ENCODE measurements at regions not wholly inside any gene's neighbourhood (a gene's known extent, or its start where the extent isn't known, plus 50 kb on each side); places are given as distances from the start of the nearest gene placed in this dataset.

GRCh38 chr15:66906668-66907614 is 158.5 kb upstream of the SMAD3 start:
- no peak for DNase-seq

- DNase-seq: no peak
Measured at GRCh38 chr15:66907826-66908743, 157.3 kb upstream of the SMAD3 start.

GRCh38 chr15:66908744-66909095 is 156.7 kb upstream of the SMAD3 start:
- no peak for DNase-seq

GRCh38 chr15:66909381-66909890 is 156.0 kb upstream of the SMAD3 start:
- DNase-seq: no peak

GRCh38 chr15:66911131-66911700 is 154.2 kb upstream of the SMAD3 start:
- DNase-seq: no peak

GRCh38 chr15:66912001-66912400 is 153.4 kb upstream of the SMAD3 start:
- no peak for DNase-seq

DNA sequence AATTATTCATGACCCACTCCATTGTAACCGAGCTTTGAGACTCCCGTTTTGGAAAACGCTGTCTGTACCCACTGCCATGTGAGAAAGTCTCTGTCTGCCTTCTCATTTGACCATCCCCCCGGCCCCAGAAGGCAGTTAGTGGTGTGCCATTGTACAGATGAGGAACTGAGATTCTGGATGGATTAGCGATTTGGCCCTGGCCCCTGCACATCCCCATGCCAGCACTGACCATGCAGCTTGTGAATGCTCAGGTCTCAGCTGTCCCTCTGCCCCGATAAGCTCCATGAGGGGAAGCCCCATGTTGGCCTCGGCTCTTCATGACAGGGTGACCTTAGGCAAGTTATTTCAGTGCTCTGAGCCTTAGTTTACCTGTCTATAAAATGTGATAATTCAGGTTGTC is 153.0 kb upstream of the SMAD3 start:
- no peak for DNase-seq

- no peak for DNase-seq
Measured at GRCh38 chr15:66917904-66918448, 147.4 kb upstream of the SMAD3 start.

GRCh38 chr15:66919421-66919820 is 146.0 kb upstream of the SMAD3 start:
- no peak for DNase-seq

DNA sequence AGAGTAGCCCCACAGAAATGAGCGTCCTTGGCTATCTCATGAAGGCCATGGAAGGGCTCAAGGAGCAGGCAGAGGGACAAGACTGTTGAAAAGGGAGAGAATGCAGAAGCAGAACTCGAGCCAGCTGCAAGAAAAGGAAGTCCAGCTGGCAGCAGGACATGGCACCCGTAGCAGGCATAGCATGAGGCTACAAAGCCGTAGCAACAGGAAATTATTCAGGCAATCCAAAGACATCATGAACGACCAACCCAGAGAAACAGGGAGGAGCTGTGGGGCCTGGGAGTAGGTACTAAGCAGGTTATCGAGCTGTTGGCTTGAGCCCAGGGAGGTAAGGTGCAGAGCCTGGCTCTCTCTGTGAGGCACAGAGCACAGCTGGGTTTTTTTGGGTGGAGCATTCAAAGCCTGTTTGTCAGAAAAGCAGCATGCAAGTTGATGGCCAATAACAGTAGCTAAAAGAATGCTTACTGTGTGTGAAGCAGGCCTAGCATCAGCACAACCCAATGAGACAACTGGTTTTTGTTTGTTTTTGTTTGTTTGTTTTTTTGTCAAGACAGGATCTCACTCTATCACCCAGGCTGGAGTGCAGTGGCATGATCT is 144.0 kb upstream of the SMAD3 start:
- DNase-seq: no peak

GRCh38 chr15:66922608-66923007 is 142.8 kb upstream of the SMAD3 start:
- DNase-seq: no peak

- no peak for DNase-seq
Measured at GRCh38 chr15:66923438-66923881, 141.9 kb upstream of the SMAD3 start.

GRCh38 chr15:66924889-66925288 is 140.5 kb upstream of the SMAD3 start:
- DNase-seq: no peak

- DNase-seq: no peak
Measured at GRCh38 chr15:66925721-66926120, 139.7 kb upstream of the SMAD3 start.

DNA sequence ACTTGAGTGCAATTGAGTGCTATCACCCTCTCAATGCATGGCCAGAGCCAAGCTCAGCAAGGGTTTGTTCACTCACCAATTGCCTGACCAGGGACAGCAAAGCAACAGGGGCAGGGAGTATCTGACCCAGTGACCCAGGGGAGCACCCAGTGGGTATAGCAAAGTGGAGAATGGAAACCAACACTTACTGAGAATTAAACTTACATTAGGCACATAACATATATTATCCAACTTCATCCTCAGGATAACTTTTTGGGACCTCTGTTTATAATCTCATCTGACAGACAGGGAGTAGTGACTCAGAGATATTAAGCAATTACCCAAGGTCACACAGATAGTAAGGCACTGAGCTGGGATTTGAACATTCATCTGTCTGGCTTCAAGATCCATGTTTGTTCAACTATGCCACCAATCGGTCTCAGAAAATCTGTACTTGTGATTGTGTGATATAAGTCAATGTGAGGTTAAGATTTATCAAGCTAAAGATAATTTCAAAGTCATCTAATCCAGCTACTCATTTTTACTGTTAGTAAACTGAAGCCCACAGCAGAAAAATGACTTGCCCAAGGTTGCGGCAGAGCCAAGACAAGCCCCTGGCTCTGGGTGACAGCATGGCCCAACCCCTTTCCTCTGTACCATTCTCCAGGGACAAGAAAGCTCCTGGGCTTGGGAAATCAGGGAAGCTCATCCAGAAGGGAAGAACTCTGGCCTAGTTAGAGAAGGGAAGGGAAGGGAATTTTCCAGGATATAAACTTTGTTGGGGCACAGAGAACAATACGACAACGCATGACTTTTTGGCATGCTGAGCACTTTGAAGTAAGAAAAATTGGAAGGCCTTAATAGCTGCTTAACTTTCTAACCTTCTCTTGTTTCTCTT is 138.0 kb upstream of the SMAD3 start:
- DNase-seq: no peak

DNA sequence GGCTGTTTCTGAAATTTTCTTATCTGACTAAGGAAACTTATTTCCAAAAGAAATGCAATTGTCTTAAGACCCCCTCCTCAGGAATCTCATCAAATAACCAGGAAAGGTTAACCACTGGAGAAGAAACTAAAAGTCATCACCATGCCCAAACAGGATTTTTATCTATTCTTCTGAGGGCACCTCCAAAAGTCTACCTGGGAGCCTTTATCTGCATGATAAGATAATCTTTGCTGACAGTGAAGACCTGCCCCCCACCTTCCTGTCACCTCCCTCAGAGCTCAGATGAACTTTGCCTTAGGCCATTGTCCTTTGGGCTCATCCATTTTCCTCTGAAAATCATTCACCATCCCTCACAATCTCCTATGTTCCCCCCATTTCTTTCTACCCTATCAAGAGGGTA is 137.3 kb upstream of the SMAD3 start:
- no peak for DNase-seq

DNA sequence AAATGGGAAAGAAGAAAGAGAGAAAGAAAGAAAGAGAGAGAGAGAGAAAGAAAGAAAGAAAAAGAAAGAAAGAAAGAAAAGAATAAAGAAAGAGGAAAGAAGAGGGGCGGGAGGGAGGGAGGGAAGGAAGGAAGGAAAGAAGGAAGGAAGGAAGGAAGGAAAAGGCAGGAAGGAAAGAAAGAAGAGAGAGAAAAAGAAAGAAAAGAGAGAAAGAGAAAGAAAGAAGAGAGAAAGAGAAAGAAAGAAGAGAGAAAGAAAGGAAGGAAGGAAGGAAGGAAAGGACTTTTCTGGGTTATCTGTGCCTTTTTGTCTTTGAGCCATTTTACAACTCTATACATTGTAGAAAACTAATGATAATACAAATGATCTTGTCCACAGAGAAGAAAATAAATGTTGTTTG is 136.6 kb upstream of the SMAD3 start:
- no peak for DNase-seq

- DNase-seq: no peak
Measured at GRCh38 chr15:66929843-66930402, 135.5 kb upstream of the SMAD3 start.

DNA sequence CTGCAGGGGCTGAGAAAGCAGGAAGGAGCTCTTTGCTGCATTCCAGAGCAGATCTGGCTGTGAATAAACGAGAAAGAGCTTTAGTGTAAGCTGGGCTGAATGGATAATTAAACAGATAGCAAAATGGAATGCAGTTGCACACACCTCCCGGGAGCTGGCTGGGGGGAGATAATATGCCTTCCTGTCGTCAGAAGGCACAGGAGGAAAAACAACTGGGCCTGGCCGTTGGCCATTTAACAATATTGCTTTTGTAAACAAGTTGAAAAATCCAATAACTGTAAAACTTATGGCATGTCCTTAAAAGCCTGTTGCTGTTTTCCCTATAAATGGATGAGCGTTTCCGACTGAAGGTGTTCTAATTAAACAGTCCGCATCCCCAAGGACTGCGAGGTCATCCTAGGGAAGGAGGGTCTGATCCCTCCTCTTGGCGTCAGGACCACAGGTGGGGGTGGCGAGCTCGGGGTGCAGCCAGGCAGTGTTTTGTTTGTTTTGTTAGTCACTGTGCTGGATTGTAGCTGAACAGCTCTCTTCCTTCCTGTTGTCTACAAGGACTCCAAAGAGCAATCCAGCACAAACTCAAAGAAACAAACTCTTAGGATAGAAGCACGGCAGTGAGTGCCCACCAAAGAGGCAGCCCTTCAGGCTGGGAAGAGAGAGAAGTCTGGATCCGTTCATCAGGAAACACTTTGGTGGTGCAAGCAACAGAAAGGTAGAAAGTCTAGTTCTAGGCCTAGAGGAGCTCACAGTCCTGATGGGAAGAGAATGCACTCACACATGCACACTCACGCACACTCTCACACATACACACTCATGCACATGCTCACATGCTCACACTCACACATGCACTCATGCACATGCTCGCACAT is 133.4 kb upstream of the SMAD3 start:
- no peak for DNase-seq

GRCh38 chr15:66932634-66933024 is 132.8 kb upstream of the SMAD3 start:
- DNase-seq: no peak

Measured in effector CD8-positive, alpha-beta T cell (primary cell).